NT2/D1 (cell line): ENCODE measurements at regions not wholly inside any gene's neighbourhood (a gene's known extent, or its start where the extent isn't known, plus 50 kb on each side); places are given as distances from the start of the nearest gene placed in this dataset.

Source experiments
- DNase-seq: peaks from one replicate; pipeline ENCODE4 v3.0.0-alpha.2; 2011; ENCODE audit warnings: low read depth, low spot score
- H3K27me3 ChIP-seq: 2 replicates; pipeline ENCODE4 v1.6.0; 2011; ENCODE audit warnings: mild to moderate bottlenecking; ENCODE audit not compliant: insufficient read length, insufficient read depth
- H3K36me3 ChIP-seq: 2 replicates; pipeline ENCODE4 v1.6.1; 2011; ENCODE audit warnings: mild to moderate bottlenecking, low read length, mixed read lengths; ENCODE audit not compliant: insufficient read depth, insufficient read length
- H3K4me1 ChIP-seq: 2 replicates; pipeline ENCODE4 v1.5.1; 2011; ENCODE audit not compliant: insufficient read depth, insufficient read length
- H3K4me3 ChIP-seq: 2 replicates; pipeline ENCODE4 v1.5.1; 2011; ENCODE audit warnings: low read depth; ENCODE audit not compliant: insufficient read length
- H3K9ac ChIP-seq: 2 replicates; pipeline ENCODE4 v1.6.0; 2011; ENCODE audit warnings: low read depth; ENCODE audit not compliant: insufficient read length
- H3K9me3 ChIP-seq: 2 replicates; pipeline ENCODE4 v1.5.1; 2011; ENCODE audit warnings: mild to moderate bottlenecking, low read length; ENCODE audit not compliant: insufficient read depth
- SUZ12 ChIP-seq: IDR thresholded peaks from 2 replicates; pipeline ENCODE4 v1.6.1; 2011; ENCODE audit not compliant: insufficient read length, insufficient read depth; ENCODE audit errors: extremely low read depth
- YY1 ChIP-seq: IDR thresholded peaks from 2 replicates; pipeline ENCODE4 v1.6.1; 2011; ENCODE audit not compliant: insufficient read length, insufficient read depth
- ZNF274 ChIP-seq: IDR thresholded peaks from 2 replicates; pipeline ENCODE4 v1.6.1; 2011; ENCODE audit warnings: mild to moderate bottlenecking, low read depth, low read length

DNA sequence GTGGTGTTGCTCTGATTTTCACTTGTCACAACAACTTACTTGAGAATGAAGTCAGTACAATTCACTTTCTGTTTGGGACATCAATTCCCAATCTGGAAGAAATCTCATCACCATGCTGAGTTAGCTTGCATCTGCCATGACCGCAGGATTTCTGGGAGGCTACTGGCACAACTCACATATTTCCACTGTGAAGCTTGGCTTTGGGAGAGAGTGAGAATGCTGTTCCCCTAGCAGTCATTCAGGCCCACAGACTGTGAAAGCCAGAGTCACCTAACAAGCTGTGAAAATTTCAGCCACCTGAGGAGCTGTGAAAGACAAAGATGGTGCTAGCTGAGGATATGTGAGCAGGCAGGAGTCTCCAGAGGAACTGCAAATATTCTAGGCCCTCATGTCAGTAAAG, 365.2 kb upstream of the TUSC1 start:
- H3K4me1 ChIP-seq, result no peaks in the 10 kb centered on the region
- no peak overlapping the region for H3K4me3 ChIP-seq
- H3K36me3 ChIP-seq, result no peaks in the 10 kb centered on the region
- no peak overlapping the region for H3K9ac ChIP-seq
- H3K9me3 ChIP-seq, result no peaks in the 10 kb centered on the region
- no peak for DNase-seq
- TF ChIP-seq SUZ12, result no peak
- no peak for TF ChIP-seq YY1
- no peak for TF ChIP-seq ZNF274
- H3K27me3 ChIP-seq, result no peaks in the 10 kb centered on the region

DNA sequence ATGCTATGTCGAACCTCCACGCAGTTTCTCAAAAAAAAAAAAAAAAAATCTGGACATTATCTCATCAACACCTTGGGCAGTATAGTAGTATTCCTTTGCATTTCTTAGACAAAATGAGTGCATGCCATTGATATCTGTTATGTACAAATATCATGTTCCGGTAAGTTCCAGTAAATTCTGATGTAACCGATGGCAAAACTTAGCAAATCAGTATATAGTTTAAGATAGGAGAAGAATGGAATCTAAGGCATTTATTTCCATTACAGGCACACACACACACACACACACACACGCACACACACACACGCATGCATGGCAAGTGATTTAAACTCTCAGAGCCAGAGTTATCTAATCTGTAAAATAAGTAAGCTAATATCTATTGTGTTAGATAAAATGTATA, 356.5 kb upstream of the TUSC1 start:
- Histone ChIP-seq H3K9ac (no peak overlapping the region), H3K4me1 (no peaks in the 10 kb centered on the region), H3K36me3 (no peaks in the 10 kb centered on the region), H3K9me3 (no peaks in the 10 kb centered on the region), H3K27me3 (no peaks in the 10 kb centered on the region), H3K4me3 (no peak overlapping the region)
- no peak for TF ChIP-seq YY1
- TF ChIP-seq ZNF274, result no peak
- no peak for TF ChIP-seq SUZ12
- no peak for DNase-seq

DNA sequence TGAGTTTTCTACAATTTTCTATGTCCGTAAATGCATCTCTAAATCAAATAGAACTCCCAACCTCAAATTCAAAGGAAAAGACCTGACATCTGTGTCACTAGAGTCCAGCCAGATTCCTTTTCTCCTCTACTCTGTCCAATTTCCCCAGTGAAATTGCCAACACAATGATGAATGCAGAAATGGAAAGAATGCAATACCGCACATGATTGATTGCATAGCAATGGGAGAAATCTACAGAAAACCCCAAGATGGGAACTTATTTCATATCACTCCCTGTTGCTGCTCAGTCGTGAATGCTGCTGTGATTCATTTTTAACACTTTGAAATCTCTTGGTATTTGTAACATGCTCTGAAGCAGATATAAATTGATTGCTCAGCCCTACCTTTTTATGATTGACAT, 355.1 kb upstream of the TUSC1 start:
- TF ChIP-seq ZNF274, result no peak
- TF ChIP-seq SUZ12, result no peak
- TF ChIP-seq YY1, result no peak
- H3K9ac ChIP-seq, result no peak overlapping the region
- no peaks in the 10 kb centered on the region for H3K27me3 ChIP-seq
- DNase-seq, result no peak
- no peaks in the 10 kb centered on the region for H3K4me1 ChIP-seq
- no peak overlapping the region for H3K4me3 ChIP-seq
- H3K36me3 ChIP-seq, result no peaks in the 10 kb centered on the region
- H3K9me3 ChIP-seq, result no peaks in the 10 kb centered on the region

DNA sequence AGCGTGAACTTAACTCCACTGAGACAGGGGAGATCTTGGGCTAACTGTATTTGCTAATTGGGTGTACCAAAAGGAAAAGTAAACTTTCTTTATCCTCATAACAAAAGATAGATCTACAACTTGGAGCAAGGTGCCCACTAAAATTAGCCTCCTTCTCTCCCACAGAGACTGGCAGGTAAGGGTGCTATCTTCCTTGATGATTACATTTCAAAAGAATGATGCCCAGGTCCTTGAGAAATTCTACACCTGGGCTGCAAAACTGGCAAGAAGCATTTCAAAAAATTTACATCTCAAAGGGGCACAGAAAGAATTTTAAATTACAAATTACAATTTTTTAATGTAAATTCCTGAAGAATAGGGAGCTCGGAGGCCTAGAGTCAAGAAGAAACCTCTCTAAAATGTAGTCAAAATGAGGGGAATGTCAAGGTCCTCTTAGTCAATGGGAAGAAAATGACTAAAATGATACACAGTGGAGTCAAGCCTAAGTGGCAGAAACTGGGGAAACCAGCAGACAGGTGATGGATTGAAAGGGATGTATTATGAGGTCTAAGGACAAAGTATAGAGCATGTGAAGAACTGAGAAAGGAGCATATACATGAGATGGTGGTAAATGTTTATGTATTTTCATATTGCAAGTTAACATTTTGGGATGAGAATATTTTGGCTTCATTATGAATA, 348.3 kb upstream of the TUSC1 start:
- H3K4me1 ChIP-seq, result no peaks in the 10 kb centered on the region
- no peak for TF ChIP-seq ZNF274
- TF ChIP-seq YY1, result no peak
- no peak for TF ChIP-seq SUZ12
- no peak for DNase-seq
- no peaks in the 10 kb centered on the region for H3K36me3 ChIP-seq
- H3K27me3 ChIP-seq, result no peaks in the 10 kb centered on the region
- no peak overlapping the region for H3K4me3 ChIP-seq
- no peaks in the 10 kb centered on the region for H3K9me3 ChIP-seq
- H3K9ac ChIP-seq, result no peak overlapping the region

DNA sequence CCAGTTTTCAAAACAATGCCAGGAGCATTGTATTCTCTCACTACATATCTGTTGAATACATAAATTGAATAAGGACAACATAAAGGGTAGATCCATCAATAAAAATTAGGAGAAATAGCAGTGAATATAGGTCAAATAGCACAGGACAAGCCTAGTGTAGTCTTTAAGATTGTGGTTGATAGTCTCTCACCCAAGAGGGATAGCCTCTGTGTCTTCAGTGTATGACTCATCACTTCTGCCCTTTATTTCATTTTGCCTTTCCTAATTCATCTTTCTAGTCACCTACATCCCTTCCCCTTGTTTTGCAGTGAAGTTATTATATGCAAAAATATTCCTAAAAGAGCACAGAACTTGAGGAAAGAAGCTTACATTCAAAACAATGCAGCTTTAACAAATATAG, 335.0 kb upstream of the TUSC1 start:
- no peak for DNase-seq
- no peak overlapping the region for H3K9ac ChIP-seq
- no peak overlapping the region for H3K4me3 ChIP-seq
- no peaks in the 10 kb centered on the region for H3K4me1 ChIP-seq
- peaks cover 3% of the 10 kb centered on the region; the same call in 1 of the 2 replicates for H3K9me3 ChIP-seq
- H3K36me3 ChIP-seq, result no peaks in the 10 kb centered on the region
- TF ChIP-seq ZNF274 (no peak), YY1 (no peak), SUZ12 (no peak)
- no peaks in the 10 kb centered on the region for H3K27me3 ChIP-seq

DNA sequence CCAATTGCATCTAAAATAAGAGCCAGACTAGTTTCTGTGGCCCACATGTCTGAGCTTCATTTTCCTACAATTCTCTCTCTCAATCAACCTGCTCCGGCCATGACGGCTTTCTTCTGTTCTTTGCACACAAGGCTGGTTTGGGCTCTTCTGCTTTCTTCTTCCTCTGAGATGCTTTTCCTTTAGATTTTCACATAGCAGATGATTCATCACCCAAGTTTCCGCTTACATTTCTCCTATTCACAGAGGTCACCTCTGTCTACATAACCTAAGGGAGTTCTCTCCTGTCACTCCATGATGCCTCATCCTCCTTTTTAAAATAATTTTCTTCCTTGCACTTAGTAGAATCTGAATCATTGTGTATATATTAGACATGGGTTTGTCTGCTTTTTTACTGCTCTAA, 334.6 kb upstream of the TUSC1 start:
- no peak for DNase-seq
- Histone ChIP-seq H3K4me1 (no peaks in the 10 kb centered on the region), H3K4me3 (no peak overlapping the region), H3K27me3 (no peaks in the 10 kb centered on the region), H3K9ac (no peak overlapping the region), H3K9me3 (peaks cover 3% of the 10 kb centered on the region; the same call in 1 of the 2 replicates), H3K36me3 (no peaks in the 10 kb centered on the region)
- TF ChIP-seq YY1 (no peak), SUZ12 (no peak), ZNF274 (no peak)

DNA sequence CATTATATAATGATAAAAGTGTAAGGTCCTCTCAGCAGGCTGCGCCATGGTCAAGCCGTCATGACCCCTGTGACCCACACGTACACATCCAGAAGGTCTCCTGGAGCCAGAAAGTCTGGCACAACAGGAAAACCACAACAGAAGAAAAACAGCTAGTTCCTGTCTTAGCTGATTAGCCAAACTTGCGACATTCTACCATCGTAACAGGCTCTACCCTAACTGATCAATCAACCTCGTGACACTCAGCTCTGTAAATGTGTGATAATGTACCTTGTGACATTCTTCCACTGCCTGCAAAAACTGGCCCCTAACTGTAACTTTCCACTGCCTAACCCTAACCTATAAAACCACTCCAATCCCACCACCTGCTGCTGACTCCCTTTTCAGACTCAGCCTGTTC, 316.4 kb upstream of the TUSC1 start:
- H3K4me1 ChIP-seq, result no peaks in the 10 kb centered on the region
- H3K27me3 ChIP-seq, result no peaks in the 10 kb centered on the region
- no peak for DNase-seq
- TF ChIP-seq ZNF274 (no peak), YY1 (no peak), SUZ12 (no peak)
- H3K9ac ChIP-seq, result no peak overlapping the region
- H3K4me3 ChIP-seq, result no peak overlapping the region
- H3K36me3 ChIP-seq, result no peaks in the 10 kb centered on the region
- peaks cover 30% of the 10 kb centered on the region; the same call in 1 of the 2 replicates for H3K9me3 ChIP-seq

DNA sequence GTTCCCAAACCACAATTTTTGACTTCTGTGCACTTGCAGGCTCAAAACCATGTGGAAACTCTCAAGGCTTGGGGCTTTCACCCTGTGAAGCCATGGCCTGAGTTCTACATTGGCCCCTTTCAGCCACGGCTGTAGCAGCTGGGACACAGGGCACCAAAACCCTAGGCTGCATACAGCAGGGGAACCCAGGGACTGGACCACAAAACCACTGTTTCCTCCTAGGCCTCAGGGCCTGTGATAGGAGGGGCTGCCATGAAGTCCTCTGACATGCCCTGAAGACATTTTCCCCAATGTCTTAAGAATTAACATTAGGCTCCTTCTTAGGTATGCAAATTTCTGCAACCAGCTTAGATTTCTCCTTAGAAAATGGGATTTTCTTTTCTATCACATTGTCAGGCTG, 312.1 kb upstream of the TUSC1 start:
- TF ChIP-seq SUZ12 (no peak), YY1 (no peak), ZNF274 (no peak)
- DNase-seq, result no peak
- Histone ChIP-seq H3K9me3 (peaks cover 30% of the 10 kb centered on the region; the same call in 1 of the 2 replicates), H3K4me3 (no peak overlapping the region), H3K9ac (no peak overlapping the region), H3K36me3 (no peaks in the 10 kb centered on the region), H3K4me1 (no peaks in the 10 kb centered on the region), H3K27me3 (no peaks in the 10 kb centered on the region)
